ENCODE measurements at regions not wholly inside any gene's neighbourhood (a gene's known extent, or its start where the extent isn't known, plus 50 kb on each side); places are given as distances from the start of the nearest gene placed in this dataset.

GRCh38 chr3:156050918-156051317 is 69.5 kb upstream of the KCNAB1 start:
- no peaks in the 10 kb centered on the region for H3K36me3 Mint-ChIP-seq (ENCODE audit: low read depth, unreplicated experiment)
- FAIRE-seq, result no peak
- no peaks in the 10 kb centered on the region for H3K36me3 ChIP-seq (ENCODE audit: insufficient read depth, low read length)
- no peaks in the 10 kb centered on the region for H3K4me1 ChIP-seq (ENCODE audit: insufficient read depth, low read length)
- H3K27me3 ChIP-seq (ENCODE audit: insufficient read depth, low read length), result no peaks in the 10 kb centered on the region
- H3K4me2 ChIP-seq (ENCODE audit: low read length), result no peak overlapping the region
- peaks cover 14% of the 10 kb centered on the region for H3K9me3 Mint-ChIP-seq (ENCODE audit: unreplicated experiment)
- H4K20me1 ChIP-seq (ENCODE audit: insufficient read depth, low read length), result no peaks in the 10 kb centered on the region
- no peak overlapping the region for H3K9ac ChIP-seq (ENCODE audit: low read length)
- H3K4me3 ChIP-seq (ENCODE audit: insufficient read depth, low read depth, low read length), result no peak overlapping the region
- peaks cover under 1% of the 10 kb centered on the region for H3K4me1 Mint-ChIP-seq (ENCODE audit: low read depth, unreplicated experiment)
- H3K27ac Mint-ChIP-seq (ENCODE audit: unreplicated experiment), result no peak overlapping the region
- no peak overlapping the region for H3K4me3 Mint-ChIP-seq (ENCODE audit: unreplicated experiment)
- H3K79me2 ChIP-seq (ENCODE audit: insufficient read depth, low read length), result no peaks in the 10 kb centered on the region
- no peaks in the 10 kb centered on the region for H3K27me3 Mint-ChIP-seq (ENCODE audit: low read depth, unreplicated experiment)
- no peaks in the 10 kb centered on the region for H3K9me3 ChIP-seq (ENCODE audit: insufficient read depth, low read depth, low read length)
- no peak overlapping the region for H2AFZ ChIP-seq (ENCODE audit: low read depth, low read length)
- DNase-seq (ENCODE audit: low read depth), result no peak
- H3K27ac ChIP-seq (ENCODE audit: low read depth, low read length), result no peak overlapping the region
- no peak for TF ChIP-seq CTCF (IDR thresholded peaks at IDR 0.05; ENCODE audit: insufficient read depth, low read depth, low read length)
- TF ChIP-seq EZH2 (IDR thresholded peaks at IDR 0.05; ENCODE audit: insufficient read depth, low read length), result no peak

GRCh38 chr3:156051651-156052050 is 68.7 kb upstream of the KCNAB1 start:
- TF ChIP-seq CTCF (IDR thresholded peaks at IDR 0.05; ENCODE audit: insufficient read depth, low read depth, low read length) (no peak), EZH2 (IDR thresholded peaks at IDR 0.05; ENCODE audit: insufficient read depth, low read length) (no peak)
- H3K9ac ChIP-seq (ENCODE audit: low read length), result no peak overlapping the region
- peaks cover 2% of the 10 kb centered on the region for H3K4me1 Mint-ChIP-seq (ENCODE audit: low read depth, unreplicated experiment)
- H4K20me1 ChIP-seq (ENCODE audit: insufficient read depth, low read length), result no peaks in the 10 kb centered on the region
- H2AFZ ChIP-seq (ENCODE audit: low read depth, low read length), result no peak overlapping the region
- no peak for FAIRE-seq
- no peak overlapping the region for H3K4me3 Mint-ChIP-seq (ENCODE audit: unreplicated experiment)
- H3K9me3 Mint-ChIP-seq (ENCODE audit: unreplicated experiment), result peaks cover 14% of the 10 kb centered on the region
- H3K9me3 ChIP-seq (ENCODE audit: insufficient read depth, low read depth, low read length), result no peaks in the 10 kb centered on the region
- no peaks in the 10 kb centered on the region for H3K36me3 ChIP-seq (ENCODE audit: insufficient read depth, low read length)
- no peak overlapping the region for H3K27ac Mint-ChIP-seq (ENCODE audit: unreplicated experiment)
- DNase-seq (ENCODE audit: low read depth), result no peak
- H3K36me3 Mint-ChIP-seq (ENCODE audit: low read depth, unreplicated experiment), result no peaks in the 10 kb centered on the region
- no peaks in the 10 kb centered on the region for H3K4me1 ChIP-seq (ENCODE audit: insufficient read depth, low read length)
- H3K27me3 Mint-ChIP-seq (ENCODE audit: low read depth, unreplicated experiment), result no peaks in the 10 kb centered on the region
- H3K4me3 ChIP-seq (ENCODE audit: insufficient read depth, low read depth, low read length), result no peak overlapping the region
- H3K27ac ChIP-seq (ENCODE audit: low read depth, low read length), result no peak overlapping the region
- H3K27me3 ChIP-seq (ENCODE audit: insufficient read depth, low read length), result no peaks in the 10 kb centered on the region
- H3K79me2 ChIP-seq (ENCODE audit: insufficient read depth, low read length), result no peaks in the 10 kb centered on the region
- no peak overlapping the region for H3K4me2 ChIP-seq (ENCODE audit: low read length)

GRCh38 chr3:156052115-156052514 is 68.3 kb upstream of the KCNAB1 start:
- Histone ChIP-seq H3K4me3 (ENCODE audit: insufficient read depth, low read depth, low read length) (no peak overlapping the region), H2AFZ (ENCODE audit: low read depth, low read length) (no peak overlapping the region), H3K27me3 (ENCODE audit: insufficient read depth, low read length) (no peaks in the 10 kb centered on the region), H3K27ac (ENCODE audit: low read depth, low read length) (no peak overlapping the region), H4K20me1 (ENCODE audit: insufficient read depth, low read length) (no peaks in the 10 kb centered on the region), H3K9me3 (ENCODE audit: insufficient read depth, low read depth, low read length) (no peaks in the 10 kb centered on the region), H3K9ac (ENCODE audit: low read length) (no peak overlapping the region), H3K4me2 (ENCODE audit: low read length) (no peak overlapping the region), H3K36me3 (ENCODE audit: insufficient read depth, low read length) (no peaks in the 10 kb centered on the region), H3K79me2 (ENCODE audit: insufficient read depth, low read length) (no peaks in the 10 kb centered on the region), H3K4me1 (ENCODE audit: insufficient read depth, low read length) (no peaks in the 10 kb centered on the region)
- H3K36me3 Mint-ChIP-seq (ENCODE audit: low read depth, unreplicated experiment), result no peaks in the 10 kb centered on the region
- no peak overlapping the region for H3K27ac Mint-ChIP-seq (ENCODE audit: unreplicated experiment)
- no peaks in the 10 kb centered on the region for H3K27me3 Mint-ChIP-seq (ENCODE audit: low read depth, unreplicated experiment)
- no peak for TF ChIP-seq CTCF (IDR thresholded peaks at IDR 0.05; ENCODE audit: insufficient read depth, low read depth, low read length)
- TF ChIP-seq EZH2 (IDR thresholded peaks at IDR 0.05; ENCODE audit: insufficient read depth, low read length), result no peak
- DNase-seq (ENCODE audit: low read depth), result no peak
- no peak overlapping the region for H3K4me3 Mint-ChIP-seq (ENCODE audit: unreplicated experiment)
- H3K4me1 Mint-ChIP-seq (ENCODE audit: low read depth, unreplicated experiment), result peaks cover 2% of the 10 kb centered on the region
- H3K9me3 Mint-ChIP-seq (ENCODE audit: unreplicated experiment), result peaks cover 14% of the 10 kb centered on the region
- FAIRE-seq, result no peak

Data from astrocyte (in vitro differentiated cells and primary cell).